GM10266 (cell line): ENCODE measurements at regions not wholly inside any gene's neighbourhood (a gene's known extent, or its start where the extent isn't known, plus 50 kb on each side); places are given as distances from the start of the nearest gene placed in this dataset.

Experiments
- DNase-seq: peaks from one replicate; pipeline ENCODE4 v3.0.0; 2012; ENCODE audit errors: extremely low spot score
- TF ChIP-seq, protein P1 (sequence below): IDR thresholded peaks from 2 replicates; pipeline ENCODE4 v1.5.1; 2012; ENCODE audit warnings: mild to moderate bottlenecking, low read depth; ENCODE audit not compliant: control insufficient read depth, insufficient read depth; ENCODE audit errors: missing control alignments

- TF ChIP-seq, protein P1, sequence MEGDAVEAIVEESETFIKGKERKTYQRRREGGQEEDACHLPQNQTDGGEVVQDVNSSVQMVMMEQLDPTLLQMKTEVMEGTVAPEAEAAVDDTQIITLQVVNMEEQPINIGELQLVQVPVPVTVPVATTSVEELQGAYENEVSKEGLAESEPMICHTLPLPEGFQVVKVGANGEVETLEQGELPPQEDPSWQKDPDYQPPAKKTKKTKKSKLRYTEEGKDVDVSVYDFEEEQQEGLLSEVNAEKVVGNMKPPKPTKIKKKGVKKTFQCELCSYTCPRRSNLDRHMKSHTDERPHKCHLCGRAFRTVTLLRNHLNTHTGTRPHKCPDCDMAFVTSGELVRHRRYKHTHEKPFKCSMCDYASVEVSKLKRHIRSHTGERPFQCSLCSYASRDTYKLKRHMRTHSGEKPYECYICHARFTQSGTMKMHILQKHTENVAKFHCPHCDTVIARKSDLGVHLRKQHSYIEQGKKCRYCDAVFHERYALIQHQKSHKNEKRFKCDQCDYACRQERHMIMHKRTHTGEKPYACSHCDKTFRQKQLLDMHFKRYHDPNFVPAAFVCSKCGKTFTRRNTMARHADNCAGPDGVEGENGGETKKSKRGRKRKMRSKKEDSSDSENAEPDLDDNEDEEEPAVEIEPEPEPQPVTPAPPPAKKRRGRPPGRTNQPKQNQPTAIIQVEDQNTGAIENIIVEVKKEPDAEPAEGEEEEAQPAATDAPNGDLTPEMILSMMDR = no peak
- DNase-seq = no peak
Measured at GRCh38 chr5:44661851-44662250, 146.9 kb upstream of the MRPS30 start.

GRCh38 chr5:44660251-44660650, 148.5 kb upstream of the MRPS30 start:
- DNase-seq = no peak

GRCh38 chr5:44659334-44659733, 149.4 kb upstream of the MRPS30 start:
- DNase-seq = no peak
- TF ChIP-seq, protein P1 = no peak

More at GRCh38 chr5:44660251-44660650, 148.5 kb upstream of the MRPS30 start:
- TF ChIP-seq, protein P1 = no peak

DNA sequence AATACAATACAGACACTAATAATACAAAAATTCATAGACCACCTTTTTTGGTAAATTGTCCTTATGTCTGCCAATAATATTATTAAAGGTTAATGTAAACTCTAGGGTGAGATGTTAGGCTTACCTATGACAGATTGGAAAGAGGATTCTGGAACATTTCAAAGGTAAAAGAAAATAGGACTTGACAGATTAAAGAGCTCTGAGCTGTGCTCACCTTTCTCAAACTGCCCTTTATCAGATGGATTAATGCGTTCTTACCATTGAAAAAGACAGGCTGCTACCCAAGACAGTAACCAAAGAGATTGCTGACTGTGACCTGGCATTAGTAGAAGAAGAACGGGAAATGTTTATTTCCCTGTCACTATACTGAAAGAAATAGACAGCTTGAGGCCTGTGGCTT, 156.1 kb upstream of the MRPS30 start:
- TF ChIP-seq, protein P1 = no peak

DNA sequence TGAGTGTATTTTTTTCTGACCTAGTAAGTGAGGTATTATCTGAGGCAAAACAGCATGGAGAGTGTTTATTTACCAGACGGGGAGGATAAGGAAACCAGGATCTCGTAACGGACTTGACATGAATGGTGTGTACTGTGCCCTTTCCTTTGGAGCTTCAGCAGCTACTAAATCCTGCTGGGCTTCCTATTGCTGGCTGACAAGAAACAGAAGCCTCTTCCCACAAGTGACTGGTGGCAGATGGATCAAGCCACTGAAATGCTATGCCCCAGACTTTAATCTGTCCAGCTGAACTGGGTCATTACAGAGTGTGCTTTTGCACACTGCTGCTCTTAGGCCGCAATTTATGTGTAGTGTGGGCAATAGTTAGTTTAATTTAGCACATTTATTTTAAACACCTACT, 162.7 kb upstream of the MRPS30 start:
- no peak for DNase-seq
- TF ChIP-seq, protein P1 = no peak

More for the DNA sequence above, 156.1 kb upstream of the MRPS30 start:
- DNase-seq = no peak

DNA sequence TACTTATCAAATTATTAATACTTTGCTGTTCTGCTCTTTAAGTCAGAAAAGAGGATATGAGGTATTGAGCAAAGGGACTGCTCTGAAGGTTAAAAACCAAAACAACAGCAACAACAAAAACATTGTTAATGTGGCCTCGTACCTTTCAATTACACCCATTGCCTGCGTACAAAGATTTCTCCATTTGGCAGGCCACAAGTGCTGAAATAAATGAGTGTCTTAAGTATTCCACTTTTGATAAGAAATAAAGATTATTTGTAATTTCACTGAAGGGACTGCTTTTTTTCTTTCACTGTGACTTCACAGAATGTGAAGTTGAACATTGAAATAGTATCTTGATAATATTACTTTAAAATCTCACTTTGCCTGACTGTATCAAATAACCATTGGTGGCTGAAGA, 163.2 kb upstream of the MRPS30 start:
- TF ChIP-seq, protein P1 = no peak
- no peak for DNase-seq

- TF ChIP-seq, protein P1 = no peak
- no peak for DNase-seq
Measured at GRCh38 chr5:44644628-44645027, 164.1 kb upstream of the MRPS30 start.

DNA sequence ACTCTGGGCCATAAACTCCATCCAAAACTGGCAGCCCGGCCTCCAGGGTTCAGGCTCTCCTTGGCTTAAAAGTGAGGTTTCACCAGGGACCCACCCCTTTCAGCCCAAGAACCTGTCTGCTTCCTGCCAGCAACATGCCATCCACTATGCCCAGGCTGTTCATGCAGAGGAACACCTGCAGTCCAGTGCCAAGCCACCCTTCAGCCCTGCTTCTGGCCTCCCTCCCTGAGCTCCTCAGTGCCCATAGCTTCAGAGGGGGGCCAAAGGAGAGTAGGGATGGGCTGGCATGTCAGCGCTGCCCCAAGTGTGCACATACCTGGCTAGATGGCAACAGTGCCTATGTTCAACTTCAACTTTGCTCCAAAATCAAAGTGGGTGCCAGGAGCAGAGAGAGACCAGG, 166.9 kb upstream of the MRPS30 start:
- no peak for DNase-seq
- TF ChIP-seq, protein P1 = no peak
